HG03108 (cell line): ENCODE measurements at regions not wholly inside any gene's neighbourhood (a gene's known extent, or its start where the extent isn't known, plus 50 kb on each side); places are given as distances from the start of the nearest gene placed in this dataset.

Experiments used
- ATAC-seq: cut with Tn5 transposase; IDR thresholded peaks from one replicate; pipeline ENCODE4 v1.9.1; 2021; ENCODE audit warnings: moderate library complexity; ENCODE audit not compliant: unreplicated experiment

DNA sequence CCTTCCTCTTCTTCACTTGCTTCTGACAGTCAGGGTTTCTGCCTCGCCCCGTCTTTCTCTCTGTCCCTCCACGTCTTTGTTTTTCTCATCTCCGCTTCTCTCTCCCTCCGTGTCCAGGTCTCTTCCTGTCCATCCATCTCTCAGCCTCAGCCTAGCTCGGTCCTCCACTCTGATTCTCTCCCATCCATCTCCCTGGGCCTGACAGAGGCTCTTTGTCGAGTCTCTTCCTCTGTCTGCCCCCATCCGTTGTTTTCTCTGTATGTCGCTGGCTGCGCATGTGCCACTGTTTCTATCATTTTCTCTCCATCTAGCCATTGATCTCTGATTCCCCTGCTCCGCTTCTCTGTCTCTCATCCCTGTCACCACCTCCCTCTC lies 328.9 kb upstream of the TBX3 start:
- no peak for ATAC-seq

DNA sequence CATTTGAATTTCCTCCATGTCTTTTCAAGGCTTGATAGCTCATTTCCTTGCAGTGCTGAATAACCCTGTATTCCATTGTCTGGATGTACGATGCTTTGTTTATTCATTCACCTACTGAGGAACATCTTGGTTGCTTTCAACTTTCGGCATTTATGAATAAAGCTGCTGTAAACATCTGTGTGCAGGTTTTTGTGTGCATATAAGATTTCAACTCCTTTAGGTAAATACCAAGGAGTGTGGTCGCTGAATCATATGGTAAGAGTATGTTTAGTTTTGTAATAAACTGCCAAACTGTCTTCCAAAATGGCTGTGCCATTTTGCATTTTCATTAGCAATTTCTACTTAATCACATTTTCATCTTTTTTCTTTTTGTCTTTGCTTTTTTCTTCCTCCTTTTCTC lies 327.7 kb upstream of the TBX3 start:
- no peak for ATAC-seq

DNA sequence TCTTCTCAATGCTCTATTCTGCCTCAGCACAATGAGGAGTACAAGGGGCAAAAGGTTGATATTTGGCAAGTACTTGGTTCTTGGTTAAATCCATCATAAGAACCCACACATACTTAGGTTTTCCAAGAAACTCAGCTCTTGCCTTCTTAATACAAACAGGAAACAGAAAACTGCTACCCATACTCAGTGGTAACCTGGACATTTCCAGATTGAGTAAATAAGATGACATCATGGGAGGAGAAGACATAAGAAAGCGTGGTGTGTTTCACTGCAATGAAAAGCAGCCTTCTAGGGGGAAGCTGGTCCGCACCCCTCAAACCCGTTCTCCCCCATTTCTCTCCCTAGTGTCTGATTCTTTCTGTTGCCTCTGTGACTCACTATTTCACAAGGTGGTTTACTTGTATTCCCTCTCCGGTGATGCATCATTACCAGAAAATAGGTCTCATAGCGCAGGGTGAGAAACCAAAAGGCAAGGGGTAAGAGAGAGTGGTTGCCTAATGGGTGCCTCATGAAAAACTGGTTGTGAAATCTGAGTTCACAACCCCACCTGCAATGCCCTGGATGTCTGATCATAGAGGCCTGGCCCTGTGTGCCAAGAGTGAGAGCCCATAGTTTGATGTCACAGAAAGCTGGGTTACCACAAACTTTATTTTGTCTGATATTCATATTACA lies 326.5 kb upstream of the TBX3 start:
- ATAC-seq, result no peak

DNA sequence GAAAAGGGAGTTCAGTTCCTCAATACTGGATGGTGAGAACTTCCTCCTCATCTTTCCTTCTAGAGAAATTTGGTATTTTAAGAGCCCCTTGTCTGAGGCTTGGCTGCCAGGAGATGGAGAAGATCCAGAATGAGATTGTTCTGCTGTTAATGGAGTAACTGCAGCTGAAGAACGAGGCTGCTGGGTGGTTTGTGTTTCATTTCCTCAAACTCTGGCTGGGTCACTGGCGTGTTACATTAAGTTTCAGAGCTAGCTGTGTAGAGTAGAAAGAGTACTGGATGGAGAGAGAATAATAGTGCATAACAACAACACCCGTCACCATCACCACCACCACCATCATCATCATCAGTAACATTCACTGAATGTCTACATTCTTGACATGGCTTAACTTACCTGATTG lies 325.0 kb upstream of the TBX3 start:
- peak; percentile 52 for ATAC-seq

DNA sequence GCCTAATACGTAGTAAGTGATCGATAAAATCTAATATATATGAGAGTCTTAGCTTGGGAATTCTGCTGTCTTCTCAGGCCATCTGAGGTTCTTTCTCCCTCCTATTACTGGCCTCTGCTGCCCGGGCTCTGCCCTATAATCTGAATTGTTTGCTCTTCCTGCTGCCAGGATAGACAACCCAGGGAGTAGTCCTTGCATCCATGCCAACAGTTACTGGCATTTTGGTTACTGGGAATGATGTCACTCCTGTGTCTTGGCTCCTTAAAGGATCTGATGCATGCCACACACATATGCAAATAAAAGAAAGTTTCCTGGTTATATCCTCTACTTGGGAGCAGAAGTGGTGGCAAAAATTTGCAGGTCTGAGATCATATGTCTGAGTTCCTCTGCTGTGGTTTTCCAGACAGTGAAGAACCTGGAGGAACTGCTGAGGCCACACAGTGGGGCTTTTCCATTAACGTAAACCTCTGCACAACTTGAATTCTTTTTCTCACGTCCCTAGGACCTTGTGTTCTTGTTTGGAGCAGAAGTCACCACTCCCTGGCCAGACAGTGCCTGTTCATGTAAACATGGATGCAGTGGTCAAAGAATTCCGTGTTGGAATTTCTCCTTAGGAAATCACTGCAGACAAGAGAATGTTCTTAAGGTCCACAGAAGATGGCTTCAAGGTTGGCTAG lies 320.6 kb upstream of the TBX3 start:
- no peak for ATAC-seq

DNA sequence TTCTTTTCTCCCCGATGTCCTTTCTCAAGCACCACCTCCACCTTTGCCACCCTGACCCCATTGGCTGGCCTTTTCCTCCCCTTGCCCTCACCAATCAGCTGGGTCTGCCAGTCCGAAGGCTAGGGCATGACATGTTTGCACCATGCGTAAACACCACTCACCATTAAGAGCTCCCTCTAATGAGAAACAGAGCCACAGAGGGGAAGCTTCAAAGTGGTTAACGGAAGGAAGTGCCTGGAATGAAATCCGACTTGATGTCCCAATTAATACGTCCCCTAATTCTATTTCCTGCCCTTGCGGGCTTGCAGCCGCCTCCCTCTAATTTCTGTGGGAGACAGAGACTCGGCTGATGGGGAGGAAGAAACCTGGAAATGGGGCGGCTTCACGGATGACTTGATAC lies 318.5 kb upstream of the TBX3 start:
- no peak for ATAC-seq

DNA sequence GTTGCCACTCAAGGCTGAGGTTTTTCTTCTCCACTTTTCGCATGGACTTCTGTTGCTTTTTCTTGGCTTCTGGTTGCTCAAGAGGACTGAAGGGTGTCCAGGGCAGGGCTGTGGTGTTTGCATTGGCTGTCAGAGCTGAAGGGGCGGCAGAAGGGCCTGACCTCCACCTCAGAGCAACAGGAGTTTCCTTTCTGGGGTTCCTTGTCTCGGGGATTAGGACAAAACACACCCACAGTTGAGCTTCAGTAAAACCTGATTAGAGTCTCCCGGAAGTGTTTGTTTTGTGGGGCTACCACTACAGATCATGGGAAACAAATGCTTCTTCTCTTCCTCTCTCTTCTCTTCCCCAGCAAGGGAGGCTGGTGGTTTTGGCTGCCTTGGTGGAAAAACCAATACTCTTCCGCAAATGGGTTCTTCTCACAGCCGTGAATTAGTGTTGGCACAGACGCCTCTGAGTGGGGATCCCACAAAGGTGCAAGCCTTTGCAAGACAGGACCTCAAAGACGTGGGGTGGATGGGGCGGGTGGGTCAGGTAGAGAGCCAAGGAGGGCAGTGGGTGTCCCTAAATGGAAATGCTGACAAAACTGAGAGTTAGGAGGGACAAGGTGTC lies 317.7 kb upstream of the TBX3 start:
- ATAC-seq, result no peak

DNA sequence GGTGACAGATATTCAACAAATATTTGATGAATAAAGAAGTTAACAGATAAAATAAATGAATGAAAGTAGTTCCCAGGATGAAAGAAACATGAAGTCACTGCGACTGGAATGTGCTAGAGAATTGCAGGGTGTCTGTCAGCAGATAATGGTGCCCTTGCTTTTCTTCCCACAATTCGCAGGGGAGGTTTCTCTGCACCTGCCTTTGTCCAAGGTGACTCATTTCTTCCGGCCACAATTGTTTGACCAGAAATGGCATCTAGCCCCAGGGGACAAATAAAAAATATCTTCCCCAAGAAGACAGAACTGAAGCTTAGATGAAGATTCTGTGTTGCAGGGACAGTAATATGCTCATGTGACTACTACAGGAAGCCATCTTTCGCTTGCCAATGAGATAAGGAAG lies 316.1 kb upstream of the TBX3 start:
- no peak for ATAC-seq

DNA sequence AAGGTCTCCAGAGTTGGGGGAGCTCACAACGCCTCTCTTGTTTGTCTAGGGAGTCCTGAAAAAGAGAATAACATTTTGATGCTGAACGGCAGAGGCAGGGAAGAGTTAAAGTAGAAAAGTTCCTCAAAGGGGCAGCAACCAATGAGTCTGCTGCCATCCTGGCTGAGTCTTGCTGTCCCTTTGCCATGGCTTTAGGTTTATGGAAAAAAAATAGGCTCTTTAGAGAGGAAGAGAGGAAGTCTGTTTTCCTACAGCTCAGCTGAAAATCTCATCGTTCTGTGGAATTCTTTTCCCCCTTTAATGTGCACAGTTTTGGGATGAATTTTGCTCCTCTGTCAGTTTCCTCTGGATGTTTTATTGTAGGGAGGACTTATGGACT lies 314.8 kb upstream of the TBX3 start:
- ATAC-seq, result no peak

DNA sequence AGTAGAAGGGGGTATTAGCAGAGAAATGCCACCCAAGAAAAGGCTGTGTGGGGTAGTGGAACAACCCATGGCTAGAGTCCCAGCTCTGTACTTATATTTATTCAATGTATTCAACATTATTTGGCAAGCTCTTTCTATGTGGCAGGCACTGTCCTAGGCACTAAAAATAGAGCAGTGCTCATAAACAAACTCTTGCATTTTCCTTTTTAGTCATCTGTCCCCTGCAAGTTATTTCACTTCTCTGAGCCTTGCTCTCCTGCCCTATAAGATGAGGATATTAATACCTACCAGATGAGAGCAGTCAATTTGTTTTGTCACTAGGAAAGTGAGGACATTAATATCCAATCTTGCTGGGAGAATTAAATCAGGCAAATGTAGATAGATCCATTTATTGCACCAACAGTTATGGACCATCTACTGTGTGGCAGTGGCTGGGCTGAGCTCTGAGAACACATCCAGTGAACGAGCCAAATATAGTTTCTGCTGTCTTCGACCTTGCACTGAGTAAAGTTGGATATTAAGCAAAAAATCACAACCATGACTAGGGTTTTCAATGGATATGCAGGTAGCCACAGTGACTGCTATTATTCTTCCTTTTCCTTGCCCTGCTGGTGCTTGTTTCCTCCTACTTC lies 314.3 kb upstream of the TBX3 start:
- ATAC-seq, result no peak

DNA sequence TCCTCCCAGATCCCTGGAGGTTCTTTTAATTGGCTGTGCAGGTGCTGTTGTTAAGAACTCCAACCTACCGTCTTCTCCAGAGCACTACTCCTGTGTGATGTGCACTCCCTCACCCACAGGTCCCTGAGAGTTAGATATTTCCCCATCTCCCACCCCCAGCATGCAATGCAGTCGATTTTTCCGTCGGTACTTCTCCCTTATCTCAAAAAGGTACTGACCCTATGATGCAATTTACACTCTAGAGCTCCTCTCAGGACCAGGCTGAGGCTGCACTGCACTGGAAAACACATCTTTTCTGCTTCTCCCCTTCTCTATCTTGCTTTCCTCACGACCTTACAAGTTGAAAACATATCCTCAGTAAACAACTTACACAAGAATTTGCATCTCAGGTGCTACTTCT lies 312.4 kb upstream of the TBX3 start:
- ATAC-seq, result no peak

DNA sequence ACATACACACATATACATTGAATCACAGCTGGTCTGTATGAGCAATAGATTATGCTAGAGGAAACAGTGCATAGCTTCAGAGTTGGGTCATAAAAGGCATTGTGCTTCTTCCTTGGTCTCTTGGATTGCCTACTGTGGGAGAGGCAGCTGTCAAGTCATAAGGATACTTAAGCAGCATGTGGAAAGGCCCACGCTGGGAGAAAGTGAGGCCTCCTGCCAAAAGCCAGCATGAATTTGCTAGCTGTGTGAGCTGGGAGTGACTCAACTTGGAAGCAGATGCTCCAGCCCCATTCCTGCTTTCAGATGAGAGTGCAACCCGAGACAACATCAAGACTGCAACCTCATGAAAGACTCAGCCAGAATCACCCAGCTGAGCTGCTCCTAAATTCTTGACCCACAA lies 311.9 kb upstream of the TBX3 start:
- ATAC-seq, result no peak

DNA sequence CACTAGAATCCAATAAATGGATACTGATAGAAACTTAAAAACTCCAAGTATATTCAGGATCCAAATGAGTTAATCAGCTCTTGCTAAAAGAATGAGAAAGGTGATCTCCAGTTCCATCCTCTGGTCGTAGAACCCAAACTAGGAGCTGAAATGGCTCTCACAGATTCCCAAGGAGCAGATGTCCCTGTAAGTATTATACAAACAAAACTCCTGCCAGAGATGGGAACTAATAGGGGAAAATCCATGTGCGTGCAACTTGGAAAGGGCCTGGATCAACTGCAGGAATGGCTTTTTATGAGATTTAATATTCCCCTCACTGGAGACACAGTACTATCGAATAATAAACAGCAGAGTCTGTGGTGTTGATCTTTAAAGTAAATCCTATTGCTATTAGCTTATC lies 309.2 kb upstream of the TBX3 start:
- ATAC-seq, result no peak

DNA sequence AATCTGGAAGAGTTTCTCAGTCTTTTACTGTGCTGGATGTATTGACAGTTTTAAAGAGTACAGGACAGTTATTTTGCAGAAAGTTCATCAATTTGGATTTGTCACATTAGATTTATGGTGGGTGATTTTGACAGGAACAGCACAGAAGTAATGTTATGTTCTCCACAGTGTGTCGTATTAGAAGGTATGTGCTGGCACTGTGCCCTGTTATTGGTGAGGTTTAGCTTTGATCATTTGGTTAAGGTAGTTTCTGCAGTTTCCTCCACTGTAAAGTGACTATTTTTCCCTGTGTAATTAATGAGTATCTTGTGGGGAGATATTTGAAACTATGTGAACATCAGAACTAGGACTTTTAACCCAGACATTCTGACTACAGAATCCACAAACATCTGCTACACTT lies 308.5 kb upstream of the TBX3 start:
- ATAC-seq, result no peak

DNA sequence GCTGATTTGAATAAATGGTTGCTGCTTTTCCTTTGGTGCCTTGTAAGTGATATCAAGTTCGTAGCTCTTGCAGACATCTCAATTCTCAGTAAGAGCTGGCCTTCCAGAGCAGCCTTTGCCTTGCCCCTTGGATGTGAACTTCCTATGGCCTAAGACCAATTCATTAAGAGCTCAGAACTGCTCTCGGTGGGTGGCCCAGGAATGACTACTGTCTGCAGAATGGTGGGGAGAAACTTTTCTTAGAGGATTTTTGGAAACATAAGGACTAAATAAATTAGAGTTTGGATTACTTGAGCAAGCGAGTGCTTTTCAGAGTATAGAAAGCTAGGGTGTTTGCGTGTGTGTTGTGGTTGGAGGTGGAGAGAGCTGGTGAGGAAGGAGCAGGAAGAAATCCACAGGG lies 306.4 kb upstream of the TBX3 start:
- ATAC-seq, result no peak

DNA sequence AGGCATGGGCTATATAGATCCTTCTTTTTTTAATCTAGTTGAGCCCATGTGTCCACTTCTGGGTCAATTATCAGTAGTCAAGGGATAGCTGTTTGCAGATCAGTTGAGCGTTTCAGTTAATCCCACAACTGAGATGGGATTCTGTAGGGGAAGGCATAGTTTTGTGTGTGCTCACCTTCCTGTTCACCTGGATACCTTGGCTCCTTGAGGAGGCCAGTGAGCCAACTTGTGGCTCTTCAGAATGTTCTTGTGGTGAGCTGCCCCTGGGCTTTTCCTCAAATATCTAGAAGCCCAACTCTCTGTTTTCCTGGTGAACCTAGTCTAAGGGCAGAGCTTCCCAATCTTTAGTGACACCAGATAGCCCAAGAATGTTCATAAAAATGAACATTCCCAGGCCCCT lies 302.9 kb upstream of the TBX3 start:
- no peak for ATAC-seq

DNA sequence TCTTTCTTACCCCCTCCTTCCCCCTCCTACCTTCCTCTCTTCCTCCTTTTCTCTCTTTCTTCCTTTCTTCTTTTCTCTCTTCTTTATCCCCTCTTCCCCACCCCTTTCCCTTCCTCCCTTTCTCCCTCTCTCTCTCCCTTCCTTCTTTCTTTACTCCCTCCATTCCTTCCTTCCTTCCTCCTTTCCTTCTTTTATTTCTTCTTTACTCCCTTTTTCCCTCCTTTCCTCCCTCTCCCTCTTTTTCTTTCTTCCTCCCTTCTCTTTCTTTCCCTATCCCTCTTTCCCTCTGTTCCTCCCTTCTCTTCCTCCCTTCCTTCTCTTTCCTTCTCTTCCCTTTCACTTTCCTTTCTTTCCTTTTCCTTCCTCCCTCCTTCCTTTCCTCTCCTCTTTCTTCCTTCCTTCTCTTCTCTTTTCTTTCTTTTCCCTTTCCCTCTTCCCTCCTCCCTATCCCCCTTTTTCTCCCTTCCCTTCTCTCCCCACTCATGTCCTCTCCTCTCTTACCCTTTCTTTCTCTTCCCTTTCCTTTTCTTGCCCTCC lies 302.3 kb upstream of the TBX3 start:
- no peak for ATAC-seq

DNA sequence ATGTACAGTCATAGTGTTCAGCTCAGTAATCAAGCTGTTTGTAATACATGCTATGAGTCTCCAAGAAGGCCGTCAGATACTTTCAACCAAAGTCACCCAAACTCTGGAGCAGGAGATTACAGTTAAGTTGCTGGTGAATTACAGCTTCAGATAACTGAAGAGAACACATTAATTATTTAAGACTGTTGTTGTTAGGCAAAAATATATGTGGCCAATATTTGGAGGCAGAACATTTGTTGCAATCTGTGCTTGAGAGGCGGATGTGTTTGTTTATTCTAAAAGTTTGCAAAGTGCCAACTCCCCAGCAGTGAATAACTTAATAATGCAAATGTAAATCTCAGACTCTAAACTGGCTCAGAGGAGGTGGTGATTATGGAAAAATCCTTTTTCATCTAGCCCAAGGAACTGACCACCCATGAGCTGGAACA lies 300.7 kb upstream of the TBX3 start:
- ATAC-seq, result no peak

DNA sequence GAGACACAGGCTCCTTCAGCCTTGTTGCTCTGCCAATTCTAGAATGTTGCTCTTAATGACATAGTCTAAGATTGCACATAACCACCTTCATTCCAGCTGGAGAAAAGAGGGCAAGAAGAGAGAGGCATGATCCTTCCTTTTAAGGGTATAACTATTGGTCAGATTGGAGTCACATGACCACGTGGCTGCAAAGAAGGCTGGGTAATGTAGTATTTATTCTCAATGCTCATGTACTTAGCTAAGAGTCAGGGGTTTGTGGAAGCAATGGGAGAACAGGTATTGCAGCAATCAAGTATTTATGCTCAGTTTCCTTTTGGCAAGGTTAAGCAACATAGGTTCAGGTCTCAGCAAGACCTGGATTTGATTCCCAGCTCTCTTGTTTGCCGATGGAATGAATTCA lies 298.8 kb upstream of the TBX3 start:
- ATAC-seq, result no peak

DNA sequence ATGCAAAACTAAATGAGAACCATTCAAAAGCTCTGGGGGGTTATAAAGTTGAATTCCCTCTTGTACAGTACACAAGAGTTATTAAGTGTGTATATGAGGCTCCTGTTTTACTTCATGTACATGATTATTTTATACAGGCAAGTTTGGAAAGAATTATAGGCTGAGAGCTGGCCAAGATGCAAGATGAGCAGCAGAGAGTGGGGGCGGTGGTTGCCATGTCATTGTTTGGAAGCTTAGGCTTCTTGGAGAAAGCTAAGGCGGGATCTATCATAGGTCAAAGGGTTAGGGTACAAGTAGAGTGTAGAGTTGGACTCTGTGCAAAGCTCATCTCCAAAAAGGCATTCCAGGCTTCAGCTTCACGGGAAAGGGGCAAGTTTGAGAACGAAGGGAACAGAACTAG lies 297.1 kb upstream of the TBX3 start:
- ATAC-seq, result no peak

DNA sequence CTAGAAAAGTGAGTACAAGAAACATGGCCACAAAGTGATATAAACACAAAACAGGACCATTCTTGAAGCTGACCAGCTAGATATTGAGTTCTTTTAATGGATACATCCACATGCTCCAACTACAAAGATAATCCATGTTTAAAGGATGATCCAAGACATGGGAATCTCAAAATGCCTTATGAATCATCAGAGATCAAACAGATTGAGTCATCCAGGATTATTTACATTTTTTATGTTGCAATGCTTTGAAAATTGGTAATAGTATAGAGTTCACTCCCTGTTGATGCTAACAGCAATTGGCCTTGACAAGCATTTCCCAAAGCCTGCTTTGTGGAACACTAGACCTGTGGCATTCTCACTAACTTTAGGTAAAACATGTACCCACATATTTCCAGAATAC lies 293.0 kb upstream of the TBX3 start:
- no peak for ATAC-seq

DNA sequence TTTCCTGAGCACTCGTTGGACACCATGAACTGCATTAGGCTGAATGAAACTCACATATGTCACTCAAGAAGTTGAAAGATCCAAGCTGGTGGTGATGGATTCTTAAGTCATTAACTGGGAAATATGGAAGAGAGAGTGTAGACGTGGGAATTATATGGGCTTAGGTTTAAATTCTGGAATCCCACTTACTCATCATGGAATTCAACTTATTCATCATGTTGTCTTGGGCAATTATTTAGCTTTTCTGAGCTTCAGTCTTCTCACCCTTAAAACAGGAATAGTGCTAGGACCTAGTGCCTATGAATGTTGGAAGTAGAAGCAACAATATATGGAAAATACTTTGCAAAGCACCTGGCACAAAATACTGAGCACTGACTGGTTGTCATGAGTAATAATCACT lies 292.4 kb upstream of the TBX3 start:
- ATAC-seq, result no peak
